ENCODE measurements at regions not wholly inside any gene's neighbourhood (a gene's known extent, or its start where the extent isn't known, plus 50 kb on each side); places are given as distances from the start of the nearest gene placed in this dataset.

DNA sequence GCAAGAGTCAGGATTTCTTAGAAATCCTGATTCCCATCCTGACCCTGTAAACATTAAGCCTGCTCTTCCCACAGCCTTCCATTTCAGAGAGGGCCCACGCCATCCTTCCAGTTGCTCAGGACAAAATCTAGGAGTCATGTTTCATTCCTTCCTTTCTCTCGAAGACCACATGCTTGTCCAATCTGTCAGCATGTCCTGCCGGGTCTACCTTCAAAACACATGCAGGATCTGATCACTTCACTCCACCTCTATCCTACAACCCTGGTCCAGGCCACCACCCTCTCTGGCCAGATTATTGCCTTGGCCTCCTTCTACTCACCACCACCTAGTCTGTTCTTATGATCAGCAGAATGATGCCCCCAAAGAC is 79.8 kb downstream of the C5orf15 start:
- TF ChIP-seq SMC3 (conservative IDR thresholded peaks at IDR 0.05; ENCODE audit: poor library complexity) (no peak), RAD21 (conservative IDR thresholded peaks at IDR 0.05) (no peak), POLR2AphosphoS5 (IDR thresholded peaks at IDR 0.05) (no peak), EP300 (conservative IDR thresholded peaks at IDR 0.05; ENCODE audit: poor library complexity, severe bottlenecking) (no peak)
- TF ChIP-seq, protein P1, sequence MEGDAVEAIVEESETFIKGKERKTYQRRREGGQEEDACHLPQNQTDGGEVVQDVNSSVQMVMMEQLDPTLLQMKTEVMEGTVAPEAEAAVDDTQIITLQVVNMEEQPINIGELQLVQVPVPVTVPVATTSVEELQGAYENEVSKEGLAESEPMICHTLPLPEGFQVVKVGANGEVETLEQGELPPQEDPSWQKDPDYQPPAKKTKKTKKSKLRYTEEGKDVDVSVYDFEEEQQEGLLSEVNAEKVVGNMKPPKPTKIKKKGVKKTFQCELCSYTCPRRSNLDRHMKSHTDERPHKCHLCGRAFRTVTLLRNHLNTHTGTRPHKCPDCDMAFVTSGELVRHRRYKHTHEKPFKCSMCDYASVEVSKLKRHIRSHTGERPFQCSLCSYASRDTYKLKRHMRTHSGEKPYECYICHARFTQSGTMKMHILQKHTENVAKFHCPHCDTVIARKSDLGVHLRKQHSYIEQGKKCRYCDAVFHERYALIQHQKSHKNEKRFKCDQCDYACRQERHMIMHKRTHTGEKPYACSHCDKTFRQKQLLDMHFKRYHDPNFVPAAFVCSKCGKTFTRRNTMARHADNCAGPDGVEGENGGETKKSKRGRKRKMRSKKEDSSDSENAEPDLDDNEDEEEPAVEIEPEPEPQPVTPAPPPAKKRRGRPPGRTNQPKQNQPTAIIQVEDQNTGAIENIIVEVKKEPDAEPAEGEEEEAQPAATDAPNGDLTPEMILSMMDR (IDR thresholded peaks at IDR 0.05; ENCODE audit: poor library complexity, severe bottlenecking), result no peak
- TF ChIP-seq, protein P2, sequence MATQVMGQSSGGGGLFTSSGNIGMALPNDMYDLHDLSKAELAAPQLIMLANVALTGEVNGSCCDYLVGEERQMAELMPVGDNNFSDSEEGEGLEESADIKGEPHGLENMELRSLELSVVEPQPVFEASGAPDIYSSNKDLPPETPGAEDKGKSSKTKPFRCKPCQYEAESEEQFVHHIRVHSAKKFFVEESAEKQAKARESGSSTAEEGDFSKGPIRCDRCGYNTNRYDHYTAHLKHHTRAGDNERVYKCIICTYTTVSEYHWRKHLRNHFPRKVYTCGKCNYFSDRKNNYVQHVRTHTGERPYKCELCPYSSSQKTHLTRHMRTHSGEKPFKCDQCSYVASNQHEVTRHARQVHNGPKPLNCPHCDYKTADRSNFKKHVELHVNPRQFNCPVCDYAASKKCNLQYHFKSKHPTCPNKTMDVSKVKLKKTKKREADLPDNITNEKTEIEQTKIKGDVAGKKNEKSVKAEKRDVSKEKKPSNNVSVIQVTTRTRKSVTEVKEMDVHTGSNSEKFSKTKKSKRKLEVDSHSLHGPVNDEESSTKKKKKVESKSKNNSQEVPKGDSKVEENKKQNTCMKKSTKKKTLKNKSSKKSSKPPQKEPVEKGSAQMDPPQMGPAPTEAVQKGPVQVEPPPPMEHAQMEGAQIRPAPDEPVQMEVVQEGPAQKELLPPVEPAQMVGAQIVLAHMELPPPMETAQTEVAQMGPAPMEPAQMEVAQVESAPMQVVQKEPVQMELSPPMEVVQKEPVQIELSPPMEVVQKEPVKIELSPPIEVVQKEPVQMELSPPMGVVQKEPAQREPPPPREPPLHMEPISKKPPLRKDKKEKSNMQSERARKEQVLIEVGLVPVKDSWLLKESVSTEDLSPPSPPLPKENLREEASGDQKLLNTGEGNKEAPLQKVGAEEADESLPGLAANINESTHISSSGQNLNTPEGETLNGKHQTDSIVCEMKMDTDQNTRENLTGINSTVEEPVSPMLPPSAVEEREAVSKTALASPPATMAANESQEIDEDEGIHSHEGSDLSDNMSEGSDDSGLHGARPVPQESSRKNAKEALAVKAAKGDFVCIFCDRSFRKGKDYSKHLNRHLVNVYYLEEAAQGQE (IDR thresholded peaks at IDR 0.05; ENCODE audit: borderline replicate concordance), result no peak

All from neural cell (in vitro differentiated cells).